ENCODE measurements at regions not wholly inside any gene's neighbourhood (a gene's known extent, or its start where the extent isn't known, plus 50 kb on each side); places are given as distances from the start of the nearest gene placed in this dataset.

- TF ChIP-seq POLR2A (IDR thresholded peaks at IDR 0.05) (no peak), CTCF (IDR thresholded peaks at IDR 0.05) (no peak)
These were observed 224.8 kb upstream of the NANOGP8 start for GRCh38 chr15:35309886-35310285.

All from lower leg skin (tissue), 3 donors.